AG10803 (cell line): ENCODE measurements at regions not wholly inside any gene's neighbourhood (a gene's known extent, or its start where the extent isn't known, plus 50 kb on each side); places are given as distances from the start of the nearest gene placed in this dataset.

Experiments
- DNase-seq: peaks from one replicate; pipeline ENCODE4 v3.0.0; 2010; ENCODE audit warnings: low read depth
- H3K4me3 ChIP-seq: 2 replicates; pipeline ENCODE4 v1.5.1; 2011; ENCODE audit warnings: mild to moderate bottlenecking, low read length, control low read depth
- CTCF ChIP-seq: conservative IDR thresholded peaks from 2 replicates; pipeline ENCODE4 v1.5.1; 2011; ENCODE audit warnings: mild to moderate bottlenecking, low read length, control low read depth, inconsistent platforms

GRCh38 chr19:31223740-31224534, 125.3 kb downstream of the TSHZ3 start:
- DNase-seq = peak; percentile 98
- TF ChIP-seq CTCF = no peak
- peak overlapping the region; percentile 12 for H3K4me3 ChIP-seq

- no peak for DNase-seq
- no peak for TF ChIP-seq CTCF
- H3K4me3 ChIP-seq = no peak overlapping the region
Measured at GRCh38 chr19:31220540-31220939, 128.7 kb downstream of the TSHZ3 start.

- no peak overlapping the region for H3K4me3 ChIP-seq
- no peak for DNase-seq
- no peak for TF ChIP-seq CTCF
Measured at GRCh38 chr19:31214997-31215396, 134.2 kb downstream of the TSHZ3 start.

GRCh38 chr19:31214086-31214485, 135.2 kb downstream of the TSHZ3 start:
- DNase-seq = peak; percentile 100
- no peak for TF ChIP-seq CTCF
- H3K4me3 ChIP-seq = no peak overlapping the region

GRCh38 chr19:31211088-31211487, 138.1 kb downstream of the TSHZ3 start:
- DNase-seq = no peak
- no peak overlapping the region for H3K4me3 ChIP-seq
- TF ChIP-seq CTCF = no peak

- TF ChIP-seq CTCF = no peak
- no peak for DNase-seq
- H3K4me3 ChIP-seq = no peak overlapping the region
Measured at GRCh38 chr19:31205887-31206518, 143.2 kb downstream of the TSHZ3 start.

- no peak for TF ChIP-seq CTCF
- no peak overlapping the region for H3K4me3 ChIP-seq
Measured at GRCh38 chr19:31204115-31204514, 145.1 kb downstream of the TSHZ3 start.

More at GRCh38 chr19:31204115-31204514, 145.1 kb downstream of the TSHZ3 start:
- DNase-seq = no peak
